ENCODE measurements at regions not wholly inside any gene's neighbourhood (a gene's known extent, or its start where the extent isn't known, plus 50 kb on each side); places are given as distances from the start of the nearest gene placed in this dataset.

- TF ChIP-seq, protein P1, sequence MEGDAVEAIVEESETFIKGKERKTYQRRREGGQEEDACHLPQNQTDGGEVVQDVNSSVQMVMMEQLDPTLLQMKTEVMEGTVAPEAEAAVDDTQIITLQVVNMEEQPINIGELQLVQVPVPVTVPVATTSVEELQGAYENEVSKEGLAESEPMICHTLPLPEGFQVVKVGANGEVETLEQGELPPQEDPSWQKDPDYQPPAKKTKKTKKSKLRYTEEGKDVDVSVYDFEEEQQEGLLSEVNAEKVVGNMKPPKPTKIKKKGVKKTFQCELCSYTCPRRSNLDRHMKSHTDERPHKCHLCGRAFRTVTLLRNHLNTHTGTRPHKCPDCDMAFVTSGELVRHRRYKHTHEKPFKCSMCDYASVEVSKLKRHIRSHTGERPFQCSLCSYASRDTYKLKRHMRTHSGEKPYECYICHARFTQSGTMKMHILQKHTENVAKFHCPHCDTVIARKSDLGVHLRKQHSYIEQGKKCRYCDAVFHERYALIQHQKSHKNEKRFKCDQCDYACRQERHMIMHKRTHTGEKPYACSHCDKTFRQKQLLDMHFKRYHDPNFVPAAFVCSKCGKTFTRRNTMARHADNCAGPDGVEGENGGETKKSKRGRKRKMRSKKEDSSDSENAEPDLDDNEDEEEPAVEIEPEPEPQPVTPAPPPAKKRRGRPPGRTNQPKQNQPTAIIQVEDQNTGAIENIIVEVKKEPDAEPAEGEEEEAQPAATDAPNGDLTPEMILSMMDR (IDR thresholded peaks at IDR 0.05; ENCODE audit: extremely low read depth, insufficient read depth, missing control alignments): no peak
- in situ Hi-C loops (cut with MboI; ENCODE audit: low pct_unique_long_range_greater_than_20kb, low sequenced_read_pairs, unreplicated experiment): no loop called here
- no peak for DNase-seq (ENCODE audit: low spot score)
These were observed 72.9 kb upstream of the SMIM36 start for GRCh38 chr17:55584055-55584685.

GRCh38 chr17:55582897-55583296, 71.6 kb upstream of the SMIM36 start:
- in situ Hi-C loops (cut with MboI; ENCODE audit: low pct_unique_long_range_greater_than_20kb, low sequenced_read_pairs, unreplicated experiment): no loop called here
- no peak for DNase-seq (ENCODE audit: low spot score)

GRCh38 chr17:55580596-55581133, 69.4 kb upstream of the SMIM36 start:
- TF ChIP-seq, protein P1 (IDR thresholded peaks at IDR 0.05; ENCODE audit: extremely low read depth, insufficient read depth, missing control alignments): no peak
- in situ Hi-C loops (cut with MboI; ENCODE audit: low pct_unique_long_range_greater_than_20kb, low sequenced_read_pairs, unreplicated experiment): no loop called here
- peak; percentile 48 for DNase-seq (ENCODE audit: low spot score)

More at GRCh38 chr17:55582897-55583296, 71.6 kb upstream of the SMIM36 start:
- TF ChIP-seq, protein P1 (IDR thresholded peaks at IDR 0.05; ENCODE audit: extremely low read depth, insufficient read depth, missing control alignments): no peak

DNA sequence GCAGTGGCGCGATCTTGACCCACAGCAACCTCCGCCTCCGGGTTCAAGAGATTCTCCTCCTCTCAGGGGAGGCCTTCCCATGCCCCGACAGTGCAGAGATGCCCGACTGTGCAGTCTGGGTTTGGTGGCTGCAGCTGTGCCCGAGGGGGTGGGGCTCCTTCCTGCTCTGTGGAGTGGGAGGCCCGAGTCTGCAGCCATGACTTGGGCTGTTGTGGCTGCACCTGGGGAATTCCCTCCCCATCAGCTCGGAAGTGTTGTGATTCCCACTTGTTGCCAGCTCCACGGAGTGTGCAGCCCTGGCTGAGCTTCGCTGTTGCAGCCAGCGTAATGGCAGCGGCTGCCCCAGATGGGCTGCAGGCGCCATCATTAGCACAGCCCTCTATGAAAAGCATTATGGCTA, 66.4 kb upstream of the SMIM36 start:
- no peak for DNase-seq (ENCODE audit: low spot score)
- in situ Hi-C loops (cut with MboI; ENCODE audit: low pct_unique_long_range_greater_than_20kb, low sequenced_read_pairs, unreplicated experiment): no loop called here
- TF ChIP-seq, protein P1 (IDR thresholded peaks at IDR 0.05; ENCODE audit: extremely low read depth, insufficient read depth, missing control alignments): no peak

DNA sequence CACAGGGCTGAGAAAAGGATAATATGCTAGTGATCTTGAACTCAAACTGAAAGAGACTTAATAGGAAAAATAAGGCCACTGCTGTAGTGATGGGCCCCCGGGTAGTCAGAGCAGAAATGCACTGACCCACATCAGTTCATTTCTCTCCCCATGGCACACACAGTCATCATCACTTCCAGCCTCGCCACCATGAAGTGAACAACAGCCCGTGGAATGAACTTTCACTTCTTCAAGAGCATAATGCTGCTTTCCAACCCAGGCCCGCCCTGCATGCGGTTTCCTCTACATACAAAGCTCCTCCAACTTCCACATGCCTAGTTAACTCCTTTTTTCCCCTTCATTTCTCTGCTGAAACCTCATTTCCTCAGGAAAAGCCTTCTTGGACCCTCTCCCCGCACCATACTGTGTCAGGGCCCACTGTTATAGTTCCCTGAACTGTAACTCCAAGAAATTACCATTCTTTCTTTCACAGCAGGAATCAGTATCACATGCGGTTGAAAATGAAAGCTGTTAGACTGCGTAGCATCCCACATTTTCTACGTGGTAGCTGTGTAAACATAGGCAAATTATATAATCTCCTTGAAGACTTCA, 65.8 kb upstream of the SMIM36 start:
- peak; percentile 42 for DNase-seq (ENCODE audit: low spot score)
- in situ Hi-C loops (cut with MboI; ENCODE audit: low pct_unique_long_range_greater_than_20kb, low sequenced_read_pairs, unreplicated experiment): no loop called here
- TF ChIP-seq, protein P1 (IDR thresholded peaks at IDR 0.05; ENCODE audit: extremely low read depth, insufficient read depth, missing control alignments): no peak

GRCh38 chr17:55576237-55576995, 65.2 kb upstream of the SMIM36 start:
- DNase-seq (ENCODE audit: low spot score): no peak
- TF ChIP-seq, protein P1 (IDR thresholded peaks at IDR 0.05; ENCODE audit: extremely low read depth, insufficient read depth, missing control alignments): no peak
- in situ Hi-C loops (cut with MboI; ENCODE audit: low pct_unique_long_range_greater_than_20kb, low sequenced_read_pairs, unreplicated experiment): no loop called here

Data from GM13977 (cell line).